Transverse colon (tissue), 4 donors: ENCODE measurements at regions not wholly inside any gene's neighbourhood (a gene's known extent, or its start where the extent isn't known, plus 50 kb on each side); places are given as distances from the start of the nearest gene placed in this dataset.

Experiments used
- DNase-seq: peaks from one replicate; pipeline ENCODE4 v3.0.0-alpha.2; 2019
- H3K27ac ChIP-seq, 4 donors: fragments of 200-600 bp; sonication (generic); 2 replicates each; pipeline ENCODE4 v1.5.1; 2016 to 2018; ENCODE audit warnings: inconsistent platforms in 4 of 4
- H3K27me3 ChIP-seq: fragments of 200-600 bp; sonication (generic); 2 replicates; pipeline ENCODE4 v1.5.1; 2017; ENCODE audit warnings: inconsistent platforms
- H3K36me3 ChIP-seq, 4 donors: fragments of 200-600 bp; sonication (generic); 2 replicates each; pipeline ENCODE4 v1.5.1; 2017 to 2019; ENCODE audit warnings: inconsistent platforms in 4 of 4
- H3K4me1 ChIP-seq, 4 donors: fragments of 200-600 bp; sonication (generic); 2 replicates each; pipeline ENCODE4 v1.5.1; 2017 to 2020; ENCODE audit warnings: inconsistent platforms in 4 of 4
- H3K4me3 ChIP-seq, 4 donors: fragments of 200-600 bp; sonication (generic); 1 replicate in 1 of 4; 2 replicates in 3 of 4; pipeline versions ENCODE4 v1.5.1 to v1.6.1; 2017 to 2019; ENCODE audit warnings: inconsistent platforms in 4 of 4
- H3K9me3 ChIP-seq, 2 donors: fragments of 200-600 bp; sonication (generic); 2 replicates each; pipeline ENCODE4 v1.5.1; 2017 to 2019; ENCODE audit warnings: inconsistent platforms in 2 of 2
- EP300 ChIP-seq: sonication (generic); formaldehyde crosslinking; IDR thresholded peaks from one replicate; pipeline ENCODE4 v1.6.1; 2017; ENCODE audit warnings: antibody characterized with exemption, low read depth
- POLR2A ChIP-seq: fragments of 450-650 bp; IDR thresholded peaks from one replicate; pipeline ENCODE4 v1.6.1; 2016; ENCODE audit warnings: antibody characterized with exemption, mild to moderate bottlenecking, moderate library complexity
- POLR2AphosphoS5 ChIP-seq, 3 donors: sonication (generic); formaldehyde crosslinking; IDR thresholded peaks; one replicate each; pipeline ENCODE4 v1.6.1; 2016; ENCODE audit warnings: antibody characterized with exemption in 3 of 3
- WGBS, 2 donors: methylation state at CpG; one replicate each; pipeline ENCODE4 v1.1.5; 2018; ENCODE audit warnings: low coverage in 1 of 2; 5-methylcytosine and 5-hydroxymethylcytosine counted together
- in situ Hi-C, 4 donors: fragments of 200-750 bp; cut with MboI; loops; one replicate each; pipeline versions ENCODE4 v1.15.0 to v1.15.1; 2017; ENCODE audit warnings: low sequenced_read_pairs in 3 of 4, low pct_ligation_motif_present in 1 of 4, low pct_unique_long_range_greater_than_20kb in 1 of 4
- intact Hi-C: fragments of 100-400 bp; cut with DNase I; formaldehyde crosslinking; loops from one replicate; pipeline ENCODE4 v1.15.1; 2023; ENCODE audit warnings: low total_unique reads
- TF ChIP-seq, protein P1 (sequence below), 5 experiments: fragments of 200-600 bp in 3 of 5; fragments of 450-650 bp in 2 of 5; sonication (generic) in 3 of 5; IDR thresholded peaks; 1 replicate in 2 of 5; 2 replicates in 3 of 5; pipeline ENCODE4 v1.5.1; 2016 to 2017; ENCODE audit warnings: antibody characterized with exemption in 5 of 5, inconsistent platforms in 3 of 5, mild to moderate bottlenecking in 2 of 5, moderate library complexity in 1 of 5

DNA sequence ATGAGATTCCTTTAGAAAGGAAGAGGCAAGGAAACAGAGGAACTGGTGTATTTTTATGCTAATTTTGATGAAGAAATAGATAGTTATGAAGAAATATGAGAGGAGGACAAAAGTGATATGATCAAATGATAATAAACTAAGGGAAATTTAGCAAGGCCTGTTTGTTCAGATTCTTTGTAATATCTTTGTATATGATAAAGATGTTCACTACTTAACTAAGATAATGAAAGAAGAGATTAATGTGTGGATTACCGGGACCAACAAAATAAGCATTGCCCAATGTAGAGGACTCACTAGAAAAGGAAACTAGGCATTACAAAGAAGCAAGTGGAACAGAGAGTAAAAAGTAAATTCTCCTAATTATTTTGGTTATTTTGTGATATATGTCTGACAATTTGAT is 99.0 kb upstream of the FIGN start:
- intact Hi-C loops = no loop called here
- no peaks in the 10 kb centered on the region for H3K27me3 ChIP-seq
- no peak for DNase-seq
- H3K36me3 ChIP-seq = no peaks in the 10 kb centered on the region
- no peak overlapping the region for H3K4me3 ChIP-seq
- in situ Hi-C loops = no loop called here
- no peaks in the 10 kb centered on the region for H3K4me1 ChIP-seq
- no peak overlapping the region for H3K27ac ChIP-seq
- TF ChIP-seq, protein P1, sequence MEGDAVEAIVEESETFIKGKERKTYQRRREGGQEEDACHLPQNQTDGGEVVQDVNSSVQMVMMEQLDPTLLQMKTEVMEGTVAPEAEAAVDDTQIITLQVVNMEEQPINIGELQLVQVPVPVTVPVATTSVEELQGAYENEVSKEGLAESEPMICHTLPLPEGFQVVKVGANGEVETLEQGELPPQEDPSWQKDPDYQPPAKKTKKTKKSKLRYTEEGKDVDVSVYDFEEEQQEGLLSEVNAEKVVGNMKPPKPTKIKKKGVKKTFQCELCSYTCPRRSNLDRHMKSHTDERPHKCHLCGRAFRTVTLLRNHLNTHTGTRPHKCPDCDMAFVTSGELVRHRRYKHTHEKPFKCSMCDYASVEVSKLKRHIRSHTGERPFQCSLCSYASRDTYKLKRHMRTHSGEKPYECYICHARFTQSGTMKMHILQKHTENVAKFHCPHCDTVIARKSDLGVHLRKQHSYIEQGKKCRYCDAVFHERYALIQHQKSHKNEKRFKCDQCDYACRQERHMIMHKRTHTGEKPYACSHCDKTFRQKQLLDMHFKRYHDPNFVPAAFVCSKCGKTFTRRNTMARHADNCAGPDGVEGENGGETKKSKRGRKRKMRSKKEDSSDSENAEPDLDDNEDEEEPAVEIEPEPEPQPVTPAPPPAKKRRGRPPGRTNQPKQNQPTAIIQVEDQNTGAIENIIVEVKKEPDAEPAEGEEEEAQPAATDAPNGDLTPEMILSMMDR (IDR thresholded peaks at IDR 0.05) = no peak
- TF ChIP-seq POLR2AphosphoS5 (IDR thresholded peaks at IDR 0.05) (no peak), POLR2A (no peak), EP300 (no peak)
- 88 to 100% methylated on average over 1 of the region's 1 CpG for WGBS, 2 donors
- no peaks in the 10 kb centered on the region for H3K9me3 ChIP-seq

DNA sequence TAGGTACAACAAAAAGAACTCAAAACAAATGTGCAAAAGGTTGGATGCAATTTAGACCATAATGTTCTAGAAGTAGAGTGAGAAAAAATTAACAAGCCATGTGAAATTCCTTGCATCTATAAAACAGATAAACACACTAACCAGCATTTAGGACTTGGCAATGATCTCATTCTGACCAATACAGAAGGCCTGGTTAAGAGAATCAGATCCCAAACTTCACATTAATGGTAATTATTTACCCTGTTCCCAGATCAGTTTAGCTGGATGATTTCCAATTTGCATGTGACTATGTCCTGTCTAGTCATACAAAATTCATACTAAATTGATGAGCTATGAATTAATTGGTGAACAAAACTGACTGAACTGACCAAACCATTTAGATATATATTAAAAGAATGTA is 98.4 kb upstream of the FIGN start:
- no peak overlapping the region for H3K27ac ChIP-seq
- no peak for DNase-seq
- no peaks in the 10 kb centered on the region for H3K27me3 ChIP-seq
- H3K4me1 ChIP-seq = no peaks in the 10 kb centered on the region
- intact Hi-C loops (no loop called here), in situ Hi-C loops (no loop called here)
- no peak for TF ChIP-seq POLR2AphosphoS5 (IDR thresholded peaks at IDR 0.05)
- TF ChIP-seq POLR2A = no peak
- TF ChIP-seq EP300 = no peak
- TF ChIP-seq, protein P1 (IDR thresholded peaks at IDR 0.05) = no peak
- H3K4me3 ChIP-seq = no peak overlapping the region
- no peaks in the 10 kb centered on the region for H3K36me3 ChIP-seq
- no peaks in the 10 kb centered on the region for H3K9me3 ChIP-seq

DNA sequence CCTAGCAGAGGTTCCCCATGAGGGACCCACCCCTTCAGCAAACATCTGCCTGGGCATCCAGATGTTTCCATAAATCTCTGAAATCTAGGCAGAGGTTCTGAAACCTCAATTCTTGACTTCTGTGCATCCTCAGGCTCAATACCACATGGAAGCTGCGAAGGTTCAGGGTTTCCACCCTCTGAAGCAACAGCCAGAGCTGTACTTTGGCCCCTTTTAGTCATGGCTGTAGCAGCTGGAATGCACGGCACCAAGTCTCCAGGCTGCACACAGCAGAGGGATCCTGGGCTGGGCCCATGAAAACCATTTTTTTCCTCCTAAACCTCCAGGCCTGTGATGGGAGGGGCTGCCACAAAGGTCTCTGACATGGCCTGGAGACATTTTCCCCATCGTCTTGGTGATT is 93.0 kb upstream of the FIGN start:
- no peaks in the 10 kb centered on the region for H3K4me1 ChIP-seq
- TF ChIP-seq, protein P1 (IDR thresholded peaks at IDR 0.05) = no peak
- no peak for TF ChIP-seq POLR2A
- TF ChIP-seq EP300 = no peak
- no peak for TF ChIP-seq POLR2AphosphoS5 (IDR thresholded peaks at IDR 0.05)
- no peaks in the 10 kb centered on the region for H3K36me3 ChIP-seq
- 65% methylated on average over 3 of the region's 3 CpGs; no CpG with 5 or more reads in 1 of the 2 donors for WGBS, 2 donors
- no peak overlapping the region for H3K27ac ChIP-seq
- no peak overlapping the region for H3K4me3 ChIP-seq
- intact Hi-C loops (no loop called here), in situ Hi-C loops (no loop called here)
- H3K9me3 ChIP-seq = no peaks in the 10 kb centered on the region
- no peaks in the 10 kb centered on the region for H3K27me3 ChIP-seq
- DNase-seq = no peak

DNA sequence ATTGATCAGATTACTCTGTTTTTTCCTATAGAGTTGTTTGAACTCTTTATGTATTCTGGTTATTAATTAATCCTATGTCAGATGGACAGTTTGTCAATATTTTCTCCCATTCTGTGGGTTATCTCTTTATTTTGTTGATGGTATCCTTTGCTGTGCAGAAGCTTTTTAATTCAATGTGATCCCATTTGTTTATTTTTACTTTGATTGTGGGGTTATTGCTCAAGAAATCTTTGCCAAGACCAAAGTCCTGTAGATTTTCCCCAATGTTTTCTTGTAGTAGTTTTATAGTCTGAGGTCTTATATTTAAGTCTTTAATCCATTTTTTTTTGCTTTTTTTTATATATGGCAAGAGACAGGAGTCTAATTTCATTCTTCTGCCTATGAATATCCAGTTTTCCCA is 86.2 kb upstream of the FIGN start:
- in situ Hi-C loops (no loop called here), intact Hi-C loops (no loop called here)
- no peak for DNase-seq
- Histone ChIP-seq H3K27ac (no peak overlapping the region), H3K4me3 (no peak overlapping the region), H3K9me3 (peaks cover 0 to 6% of the 10 kb centered on the region in 2 donors), H3K4me1 (no peaks in the 10 kb centered on the region), H3K36me3 (no peaks in the 10 kb centered on the region), H3K27me3 (no peaks in the 10 kb centered on the region)
- TF ChIP-seq POLR2A = no peak
- TF ChIP-seq EP300 = no peak
- TF ChIP-seq, protein P1 (IDR thresholded peaks at IDR 0.05) = no peak
- TF ChIP-seq POLR2AphosphoS5 (IDR thresholded peaks at IDR 0.05) = no peak
